Upper lobe of left lung (tissue), 4 donors: ENCODE measurements at regions not wholly inside any gene's neighbourhood (a gene's known extent, or its start where the extent isn't known, plus 50 kb on each side); places are given as distances from the start of the nearest gene placed in this dataset.
"Not testable (repeated sequence)": the region's sequence is repeated elsewhere in the genome, so short reads cannot be mapped to it uniquely, and the experiment has no call there.

Experiments used
- CTCF ChIP-seq, 6 experiments: fragments of 450-650 bp in 4 of 6; fragments of 200-600 bp in 2 of 6; sonication (generic) in 2 of 6; IDR thresholded peaks; one replicate each; pipeline ENCODE4 v1.5.1; 2016 to 2019; ENCODE audit warnings: antibody characterized with exemption in 6 of 6
- EP300 ChIP-seq, 4 donors: sonication (generic); formaldehyde crosslinking; IDR thresholded peaks; one replicate each; pipeline ENCODE4 v1.5.1; 2017; ENCODE audit warnings: antibody characterized with exemption in 4 of 4, control low read depth in 2 of 4

GRCh38 chr5:42176118-42176517 is 247.1 kb upstream of the GHR start:
- TF ChIP-seq CTCF, EP300 (IDR thresholded peaks at IDR 0.05): not testable (repeated sequence)
